NCI-H524 treated with DMSO at 0.1 percent for 48 hours (cell line): ENCODE measurements at regions not wholly inside any gene's neighbourhood (a gene's known extent, or its start where the extent isn't known, plus 50 kb on each side); places are given as distances from the start of the nearest gene placed in this dataset.

Experiments
- DNase-seq: peaks from one replicate; lab custom pipeline; 2025; lab: John Stamatoyannopoulos, UW

GRCh38 chr19:31709476-31709875, 360.2 kb upstream of the TSHZ3 start:
- DNase-seq: no peak

GRCh38 chr19:31715249-31715945, 366.2 kb upstream of the TSHZ3 start:
- DNase-seq: no peak

GRCh38 chr19:31716826-31717225, 367.6 kb upstream of the TSHZ3 start:
- DNase-seq: no peak

- DNase-seq: no peak
Observed at GRCh38 chr19:31717269-31717923, 368.2 kb upstream of the TSHZ3 start.

- DNase-seq: no peak
Observed at GRCh38 chr19:31718032-31718431, 368.8 kb upstream of the TSHZ3 start.

- DNase-seq: no peak
Observed at GRCh38 chr19:31718898-31719297, 369.7 kb upstream of the TSHZ3 start.

- no peak for DNase-seq
Observed at GRCh38 chr19:31723101-31723500, 373.9 kb upstream of the TSHZ3 start.

- no peak for DNase-seq
Observed at GRCh38 chr19:31725051-31725450, 375.8 kb upstream of the TSHZ3 start.

- DNase-seq: no peak
Observed at GRCh38 chr19:31727536-31727935, 378.3 kb upstream of the TSHZ3 start.

GRCh38 chr19:31730270-31730669, 381.0 kb upstream of the TSHZ3 start:
- DNase-seq: no peak

- no peak for DNase-seq
Observed at GRCh38 chr19:31733591-31733990, 384.4 kb upstream of the TSHZ3 start.

- DNase-seq: no peak
Observed at GRCh38 chr19:31742249-31742648, 393.0 kb upstream of the TSHZ3 start.

- no peak for DNase-seq
Observed at GRCh38 chr19:31745731-31746130, 396.5 kb upstream of the TSHZ3 start.

- no peak for DNase-seq
Observed at GRCh38 chr19:31749231-31749630, 400.0 kb upstream of the TSHZ3 start.

- DNase-seq: no peak
Observed at GRCh38 chr19:31759359-31759758, 410.1 kb upstream of the TSHZ3 start.

- DNase-seq: no peak
Observed at GRCh38 chr19:31761281-31761913, 412.2 kb upstream of the TSHZ3 start.

GRCh38 chr19:31770223-31770622, 421.0 kb upstream of the TSHZ3 start:
- no peak for DNase-seq

- DNase-seq: no peak
Observed at GRCh38 chr19:31772915-31773314, 423.7 kb upstream of the TSHZ3 start.

- DNase-seq: no peak
Observed at GRCh38 chr19:31781542-31781941, 432.3 kb upstream of the TSHZ3 start.

- no peak for DNase-seq
Observed at GRCh38 chr19:31783592-31783991, 434.4 kb upstream of the TSHZ3 start.

GRCh38 chr19:31784671-31785101, 435.4 kb upstream of the TSHZ3 start:
- DNase-seq: no peak

GRCh38 chr19:31801611-31802010, 452.4 kb upstream of the TSHZ3 start:
- DNase-seq: no peak

GRCh38 chr19:31803835-31804446, 454.7 kb upstream of the TSHZ3 start:
- no peak for DNase-seq
